OCI-LY1 (cell line): ENCODE measurements at regions not wholly inside any gene's neighbourhood (a gene's known extent, or its start where the extent isn't known, plus 50 kb on each side); places are given as distances from the start of the nearest gene placed in this dataset.
"Not testable (repeated sequence)": the region's sequence is repeated elsewhere in the genome, so short reads cannot be mapped to it uniquely, and the experiment has no call there.

Source experiments
- H2AFZ ChIP-seq: fragments of 200-600 bp; sonication (generic), shearing (Covaris generic); 2 replicates; pipeline ENCODE4 v1.6.0; 2014; ENCODE audit warnings: antibody characterized with exemption, mild to moderate bottlenecking, low read length
- H3F3A ChIP-seq: fragments of 200-600 bp; sonication (generic), shearing (Covaris generic); 2 replicates; pipeline ENCODE4 v1.6.0; 2014; ENCODE audit warnings: mild to moderate bottlenecking, antibody characterized with exemption, low read length, moderate library complexity; ENCODE audit not compliant: insufficient read depth
- H3K27ac ChIP-seq: fragments of 200-600 bp; sonication (generic); 2 replicates; pipeline ENCODE4 v1.5.1; 2014; ENCODE audit warnings: low read length, mixed run types, mild to moderate bottlenecking, low read depth; ENCODE audit not compliant: poor library complexity, severe bottlenecking
- H3K27me3 ChIP-seq: fragments of 200-600 bp; sonication (generic); 2 replicates; pipeline ENCODE4 v1.6.0; 2014; ENCODE audit warnings: antibody characterized with exemption, mild to moderate bottlenecking, low read length, moderate library complexity; ENCODE audit not compliant: insufficient read depth
- H3K36me3 ChIP-seq: fragments of 200-600 bp; sonication (generic); 2 replicates; pipeline ENCODE4 v1.6.1; 2014; ENCODE audit warnings: mild to moderate bottlenecking, antibody characterized with exemption, low read length, moderate library complexity, mixed read lengths; ENCODE audit not compliant: insufficient read depth
- H3K4me1 ChIP-seq: fragments of 200-600 bp; sonication (generic); 2 replicates; pipeline ENCODE4 v1.5.1; 2014; ENCODE audit warnings: mild to moderate bottlenecking, low read length, moderate library complexity; ENCODE audit not compliant: insufficient read depth, severe bottlenecking
- H3K4me2 ChIP-seq: fragments of 200-600 bp; sonication (generic), shearing (Covaris generic); 2 replicates; pipeline ENCODE4 v1.6.1; 2014; ENCODE audit warnings: low read length
- H3K4me3 ChIP-seq: fragments of 200-600 bp; sonication (generic); 2 replicates; pipeline ENCODE4 v1.5.1; 2014; ENCODE audit warnings: low read length, low read depth, mild to moderate bottlenecking, mixed read lengths; ENCODE audit not compliant: poor library complexity, severe bottlenecking
- H3K79me2 ChIP-seq: fragments of 200-600 bp; shearing (Covaris generic); 2 replicates; pipeline ENCODE4 v1.6.1; 2016; ENCODE audit warnings: mixed run types, low read length, mixed read lengths; ENCODE audit not compliant: insufficient read depth
- H3K9ac ChIP-seq: fragments of 200-600 bp; sonication (generic), shearing (Covaris generic); 2 replicates; pipeline ENCODE4 v1.6.1; 2014; ENCODE audit warnings: mild to moderate bottlenecking, low read length, mixed read lengths
- H3K9me2 ChIP-seq: fragments of 200-600 bp; sonication (generic), shearing (Covaris generic); 2 replicates; pipeline ENCODE4 v1.6.1; 2014; ENCODE audit warnings: low read depth, mild to moderate bottlenecking, low read length, mixed read lengths
- H3K9me3 ChIP-seq: fragments of 200-600 bp; shearing (Covaris generic); 2 replicates; pipeline ENCODE4 v1.6.1; 2014; ENCODE audit warnings: low read length, mixed read lengths
- H4K20me1 ChIP-seq: fragments of 200-600 bp; sonication (generic), shearing (Covaris generic); 2 replicates; pipeline ENCODE4 v1.6.0; 2016; ENCODE audit warnings: mild to moderate bottlenecking, low read length; ENCODE audit not compliant: insufficient read depth
- EZH2 ChIP-seq: fragments of 200-600 bp; sonication (generic), shearing (Covaris generic); IDR thresholded peaks from 2 replicates; pipeline ENCODE4 v1.8.0; 2017; ENCODE audit warnings: borderline replicate concordance, mixed run types, mild to moderate bottlenecking, antibody characterized with exemption, low read length, moderate library complexity, mixed read lengths
- TF ChIP-seq, protein P1 (sequence below): fragments of 200-600 bp; sonication (generic), shearing (Covaris generic); IDR thresholded peaks from 2 replicates; pipeline ENCODE4 v1.5.1; 2017; ENCODE audit warnings: mild to moderate bottlenecking, antibody characterized with exemption, low read length, moderate library complexity, mixed read lengths

DNA sequence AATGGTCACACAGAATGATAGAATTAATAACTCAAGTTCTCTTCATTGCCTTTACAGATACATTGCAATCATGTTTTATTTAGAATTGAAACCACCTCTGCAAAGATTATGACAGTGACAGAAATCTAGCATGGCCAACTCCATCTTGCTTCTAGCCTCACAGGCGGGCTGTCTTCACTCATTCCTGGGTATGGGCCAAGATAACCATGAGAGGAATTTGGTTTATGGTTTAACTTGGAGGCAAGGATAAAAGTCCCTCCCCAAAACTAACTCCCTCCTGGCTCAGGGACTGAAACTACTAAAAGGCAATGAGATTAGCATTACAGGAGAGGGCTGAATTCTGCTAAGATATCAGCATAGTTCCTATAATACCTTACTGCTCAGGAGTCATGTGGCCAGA lies 95.2 kb upstream of the CST7 start:
- Histone ChIP-seq H3K4me3 (no peak overlapping the region), H3K27ac (no peak overlapping the region), H3K4me1 (no peaks in the 10 kb centered on the region), H3K79me2 (no peaks in the 10 kb centered on the region), H4K20me1 (no peaks in the 10 kb centered on the region), H2AFZ (no peak overlapping the region), H3K9me2 (no peaks in the 10 kb centered on the region), H3F3A (no peaks in the 10 kb centered on the region), H3K9me3 (peaks cover 3% of the 10 kb centered on the region), H3K9ac (no peak overlapping the region), H3K36me3 (no peaks in the 10 kb centered on the region; the same call in 1 of the 2 replicates), H3K27me3 (no peaks in the 10 kb centered on the region), H3K4me2 (no peak overlapping the region)
- TF ChIP-seq EZH2, result no peak
- TF ChIP-seq, protein P1, sequence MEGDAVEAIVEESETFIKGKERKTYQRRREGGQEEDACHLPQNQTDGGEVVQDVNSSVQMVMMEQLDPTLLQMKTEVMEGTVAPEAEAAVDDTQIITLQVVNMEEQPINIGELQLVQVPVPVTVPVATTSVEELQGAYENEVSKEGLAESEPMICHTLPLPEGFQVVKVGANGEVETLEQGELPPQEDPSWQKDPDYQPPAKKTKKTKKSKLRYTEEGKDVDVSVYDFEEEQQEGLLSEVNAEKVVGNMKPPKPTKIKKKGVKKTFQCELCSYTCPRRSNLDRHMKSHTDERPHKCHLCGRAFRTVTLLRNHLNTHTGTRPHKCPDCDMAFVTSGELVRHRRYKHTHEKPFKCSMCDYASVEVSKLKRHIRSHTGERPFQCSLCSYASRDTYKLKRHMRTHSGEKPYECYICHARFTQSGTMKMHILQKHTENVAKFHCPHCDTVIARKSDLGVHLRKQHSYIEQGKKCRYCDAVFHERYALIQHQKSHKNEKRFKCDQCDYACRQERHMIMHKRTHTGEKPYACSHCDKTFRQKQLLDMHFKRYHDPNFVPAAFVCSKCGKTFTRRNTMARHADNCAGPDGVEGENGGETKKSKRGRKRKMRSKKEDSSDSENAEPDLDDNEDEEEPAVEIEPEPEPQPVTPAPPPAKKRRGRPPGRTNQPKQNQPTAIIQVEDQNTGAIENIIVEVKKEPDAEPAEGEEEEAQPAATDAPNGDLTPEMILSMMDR, result no peak

DNA sequence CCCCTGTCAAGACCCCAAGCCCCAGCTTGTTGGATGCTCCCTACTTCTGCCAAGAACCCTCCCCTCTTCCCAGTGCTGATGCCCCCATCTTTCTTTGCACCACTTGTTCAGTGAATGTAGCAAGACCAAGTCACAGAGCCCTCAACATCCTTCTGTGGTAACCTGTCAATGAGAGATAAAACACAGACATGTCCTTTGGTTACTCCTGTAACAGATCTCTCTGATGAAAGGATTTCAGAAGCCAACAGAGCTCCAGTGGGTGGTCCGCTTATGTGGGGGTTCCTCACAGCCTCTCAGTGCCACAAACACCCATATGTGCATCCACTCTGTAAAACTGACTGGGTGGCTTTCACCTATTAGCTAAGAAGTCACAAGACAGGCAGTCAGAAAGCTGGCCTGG lies 93.2 kb upstream of the CST7 start:
- Histone ChIP-seq H4K20me1 (no peaks in the 10 kb centered on the region), H3F3A (no peaks in the 10 kb centered on the region), H3K9ac (no peak overlapping the region), H3K4me3 (no peak overlapping the region), H2AFZ (no peak overlapping the region), H3K9me3 (peaks cover 3% of the 10 kb centered on the region), H3K36me3 (no peaks in the 10 kb centered on the region; the same call in 1 of the 2 replicates), H3K4me1 (no peaks in the 10 kb centered on the region), H3K9me2 (no peaks in the 10 kb centered on the region), H3K27me3 (no peaks in the 10 kb centered on the region), H3K27ac (no peak overlapping the region), H3K4me2 (no peak overlapping the region), H3K79me2 (no peaks in the 10 kb centered on the region)
- no peak for TF ChIP-seq EZH2
- TF ChIP-seq, protein P1, result no peak

DNA sequence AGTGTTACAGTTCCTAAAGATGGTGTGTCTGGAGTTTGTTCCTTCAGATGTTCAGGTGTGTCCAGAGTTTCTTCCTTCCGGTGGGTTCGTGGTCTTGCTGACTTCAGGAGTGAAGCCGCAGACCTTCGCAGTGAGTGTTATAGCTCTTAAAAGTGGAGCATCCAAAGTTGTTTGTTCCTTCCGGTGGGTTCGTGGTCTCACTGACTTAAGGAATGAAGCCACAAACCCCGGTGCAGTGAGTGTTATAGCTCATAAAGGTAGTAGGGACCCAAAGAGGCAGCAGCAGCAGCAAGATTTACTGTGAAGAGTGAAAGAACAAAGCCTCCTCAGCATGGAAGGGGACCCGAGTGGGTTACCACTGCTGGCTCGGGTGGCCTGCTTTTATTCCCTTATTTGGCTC lies 90.6 kb upstream of the CST7 start:
- not testable (repeated sequence) for H3K9me2 ChIP-seq, H3K4me2 ChIP-seq, H3F3A ChIP-seq, H3K4me1 ChIP-seq, H3K79me2 ChIP-seq, H4K20me1 ChIP-seq, H3K9me3 ChIP-seq, H2AFZ ChIP-seq, H3K27me3 ChIP-seq, H3K27ac ChIP-seq, H3K9ac ChIP-seq, H3K4me3 ChIP-seq, H3K36me3 ChIP-seq

DNA sequence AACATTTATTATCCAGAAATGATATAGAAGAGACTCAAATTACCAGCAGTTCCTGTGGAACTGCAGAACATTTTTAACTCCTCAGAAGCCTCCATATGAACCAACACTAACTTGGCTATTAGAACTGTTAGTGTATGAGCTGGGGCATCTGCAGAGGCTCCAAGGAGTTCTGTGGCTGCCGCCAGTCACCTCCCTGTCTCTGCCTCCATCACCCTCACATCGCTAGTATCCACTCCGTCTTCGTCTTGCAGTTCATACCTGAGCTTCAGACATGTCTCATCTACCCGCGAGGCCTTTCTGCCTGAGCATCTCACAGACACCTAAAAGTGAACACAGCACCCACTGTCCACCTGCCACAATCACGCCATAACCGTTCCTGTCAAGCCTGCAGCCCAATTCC lies 89.5 kb upstream of the CST7 start:
- no peaks in the 10 kb centered on the region for H3K79me2 ChIP-seq
- no peaks in the 10 kb centered on the region for H3K9me2 ChIP-seq
- no peaks in the 10 kb centered on the region; the same call in 1 of the 2 replicates for H3K36me3 ChIP-seq
- no peaks in the 10 kb centered on the region for H3F3A ChIP-seq
- peaks cover 1% of the 10 kb centered on the region for H3K9me3 ChIP-seq
- H3K4me3 ChIP-seq, result no peak overlapping the region
- no peaks in the 10 kb centered on the region for H3K4me1 ChIP-seq
- H4K20me1 ChIP-seq, result no peaks in the 10 kb centered on the region
- H3K27ac ChIP-seq, result no peak overlapping the region
- no peak overlapping the region for H3K4me2 ChIP-seq
- H2AFZ ChIP-seq, result no peak overlapping the region
- H3K27me3 ChIP-seq, result no peaks in the 10 kb centered on the region
- no peak for TF ChIP-seq EZH2
- no peak overlapping the region for H3K9ac ChIP-seq
